ENCODE measurements at regions not wholly inside any gene's neighbourhood (a gene's known extent, or its start where the extent isn't known, plus 50 kb on each side); places are given as distances from the start of the nearest gene placed in this dataset.

GRCh38 chr6:156725712-156726111, 51.5 kb upstream of the ARID1B start:
- DNase-seq: no peak

GRCh38 chr6:156720691-156721685, 56.2 kb upstream of the ARID1B start:
- Mint-ChIP-seq H3K27ac (ENCODE audit: unreplicated experiment) (peak overlapping the region; percentile 24), H3K27me3 (ENCODE audit: unreplicated experiment) (no peaks in the 10 kb centered on the region), H3K9me3 (ENCODE audit: unreplicated experiment) (peaks cover 5% of the 10 kb centered on the region), H3K4me3 (ENCODE audit: unreplicated experiment) (no peak overlapping the region), H3K4me1 (ENCODE audit: low read depth, unreplicated experiment) (peaks cover 16% of the 10 kb centered on the region), H3K36me3 (ENCODE audit: unreplicated experiment) (no peaks in the 10 kb centered on the region)
- no peak for DNase-seq
- TF ChIP-seq, protein P1, sequence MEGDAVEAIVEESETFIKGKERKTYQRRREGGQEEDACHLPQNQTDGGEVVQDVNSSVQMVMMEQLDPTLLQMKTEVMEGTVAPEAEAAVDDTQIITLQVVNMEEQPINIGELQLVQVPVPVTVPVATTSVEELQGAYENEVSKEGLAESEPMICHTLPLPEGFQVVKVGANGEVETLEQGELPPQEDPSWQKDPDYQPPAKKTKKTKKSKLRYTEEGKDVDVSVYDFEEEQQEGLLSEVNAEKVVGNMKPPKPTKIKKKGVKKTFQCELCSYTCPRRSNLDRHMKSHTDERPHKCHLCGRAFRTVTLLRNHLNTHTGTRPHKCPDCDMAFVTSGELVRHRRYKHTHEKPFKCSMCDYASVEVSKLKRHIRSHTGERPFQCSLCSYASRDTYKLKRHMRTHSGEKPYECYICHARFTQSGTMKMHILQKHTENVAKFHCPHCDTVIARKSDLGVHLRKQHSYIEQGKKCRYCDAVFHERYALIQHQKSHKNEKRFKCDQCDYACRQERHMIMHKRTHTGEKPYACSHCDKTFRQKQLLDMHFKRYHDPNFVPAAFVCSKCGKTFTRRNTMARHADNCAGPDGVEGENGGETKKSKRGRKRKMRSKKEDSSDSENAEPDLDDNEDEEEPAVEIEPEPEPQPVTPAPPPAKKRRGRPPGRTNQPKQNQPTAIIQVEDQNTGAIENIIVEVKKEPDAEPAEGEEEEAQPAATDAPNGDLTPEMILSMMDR (IDR thresholded peaks at IDR 0.05; ENCODE audit: partially characterized antibody, unreplicated experiment): no peak

More at GRCh38 chr6:156725712-156726111, 51.5 kb upstream of the ARID1B start:
- Mint-ChIP-seq H3K9me3 (ENCODE audit: unreplicated experiment) (peaks cover 4% of the 10 kb centered on the region), H3K4me3 (ENCODE audit: unreplicated experiment) (no peak overlapping the region), H3K4me1 (ENCODE audit: low read depth, unreplicated experiment) (peaks cover 14% of the 10 kb centered on the region), H3K27ac (ENCODE audit: unreplicated experiment) (no peak overlapping the region), H3K27me3 (ENCODE audit: unreplicated experiment) (no peaks in the 10 kb centered on the region), H3K36me3 (ENCODE audit: unreplicated experiment) (no peaks in the 10 kb centered on the region)
- TF ChIP-seq, protein P1 (IDR thresholded peaks at IDR 0.05; ENCODE audit: partially characterized antibody, unreplicated experiment): no peak

DNA sequence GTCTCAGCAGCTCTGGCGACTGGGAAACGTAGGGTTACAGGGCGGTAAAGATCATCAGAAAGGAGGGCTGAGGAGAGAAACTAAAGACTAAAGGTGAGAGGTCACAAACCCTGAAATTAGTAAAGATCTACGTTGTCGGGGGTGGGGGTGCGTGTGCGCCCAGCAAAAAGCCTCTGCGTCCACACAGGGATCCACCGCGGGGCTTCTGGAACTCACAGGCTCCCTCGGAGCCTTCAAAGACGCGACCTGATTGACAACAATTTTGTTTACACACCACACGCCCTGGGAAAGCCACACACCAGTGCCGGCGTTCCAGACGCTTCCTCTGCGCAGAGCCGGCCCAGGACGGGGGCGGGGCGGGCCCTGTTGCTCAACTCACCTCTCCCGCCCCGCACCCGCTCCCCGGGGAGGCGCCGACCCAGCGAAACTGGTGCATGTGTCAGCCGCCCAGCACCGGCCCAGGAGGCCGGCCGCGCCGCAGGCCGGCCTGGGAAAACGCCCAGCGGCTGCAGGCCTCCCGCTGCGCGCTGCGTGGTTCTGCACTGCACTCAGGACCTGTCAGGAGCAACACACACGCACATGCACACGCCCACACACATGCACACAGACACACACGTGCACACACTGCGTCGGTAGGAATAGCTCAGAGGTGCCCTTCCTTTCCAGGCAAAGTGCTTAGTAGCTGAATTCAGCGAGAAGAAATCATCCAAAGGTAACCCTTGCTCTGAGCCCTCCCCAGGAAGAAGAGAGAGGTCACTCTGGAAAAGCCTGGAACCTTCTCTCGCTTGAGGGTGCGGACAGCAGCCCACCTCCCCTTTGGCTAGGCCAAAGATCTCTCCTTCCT, 57.2 kb upstream of the ARID1B start:
- H3K36me3 Mint-ChIP-seq (ENCODE audit: unreplicated experiment): no peaks in the 10 kb centered on the region
- H3K9me3 Mint-ChIP-seq (ENCODE audit: unreplicated experiment): peaks cover 5% of the 10 kb centered on the region
- H3K27ac Mint-ChIP-seq (ENCODE audit: unreplicated experiment): no peak overlapping the region
- no peaks in the 10 kb centered on the region for H3K27me3 Mint-ChIP-seq (ENCODE audit: unreplicated experiment)
- TF ChIP-seq, protein P1 (IDR thresholded peaks at IDR 0.05; ENCODE audit: partially characterized antibody, unreplicated experiment): no peak
- H3K4me3 Mint-ChIP-seq (ENCODE audit: unreplicated experiment): peak overlapping the region; percentile 55
- peak; percentile 78 for DNase-seq
- H3K4me1 Mint-ChIP-seq (ENCODE audit: low read depth, unreplicated experiment): peaks cover 17% of the 10 kb centered on the region

- H3K27me3 Mint-ChIP-seq (ENCODE audit: unreplicated experiment): no peaks in the 10 kb centered on the region
- DNase-seq: no peak
- TF ChIP-seq, protein P1 (IDR thresholded peaks at IDR 0.05; ENCODE audit: partially characterized antibody, unreplicated experiment): no peak
- H3K4me1 Mint-ChIP-seq (ENCODE audit: low read depth, unreplicated experiment): peaks cover 21% of the 10 kb centered on the region
- H3K27ac Mint-ChIP-seq (ENCODE audit: unreplicated experiment): no peak overlapping the region
- no peaks in the 10 kb centered on the region for H3K36me3 Mint-ChIP-seq (ENCODE audit: unreplicated experiment)
- peak overlapping the region; percentile 55 for H3K4me3 Mint-ChIP-seq (ENCODE audit: unreplicated experiment)
- H3K9me3 Mint-ChIP-seq (ENCODE audit: unreplicated experiment): peaks cover 5% of the 10 kb centered on the region
Observed at GRCh38 chr6:156719395-156719719, 57.8 kb upstream of the ARID1B start.
